GM19238 (cell line): ENCODE measurements at regions not wholly inside any gene's neighbourhood (a gene's known extent, or its start where the extent isn't known, plus 50 kb on each side); places are given as distances from the start of the nearest gene placed in this dataset.

Source experiments
- DNase-seq: peaks from one replicate; pipeline ENCODE4 v3.0.0; 2011; ENCODE audit warnings: low spot score; ENCODE audit not compliant: insufficient read length

- DNase-seq: no peak
Observed at GRCh38 chr1:163013826-163014600, 55.1 kb upstream of the RGS4 start.

DNA sequence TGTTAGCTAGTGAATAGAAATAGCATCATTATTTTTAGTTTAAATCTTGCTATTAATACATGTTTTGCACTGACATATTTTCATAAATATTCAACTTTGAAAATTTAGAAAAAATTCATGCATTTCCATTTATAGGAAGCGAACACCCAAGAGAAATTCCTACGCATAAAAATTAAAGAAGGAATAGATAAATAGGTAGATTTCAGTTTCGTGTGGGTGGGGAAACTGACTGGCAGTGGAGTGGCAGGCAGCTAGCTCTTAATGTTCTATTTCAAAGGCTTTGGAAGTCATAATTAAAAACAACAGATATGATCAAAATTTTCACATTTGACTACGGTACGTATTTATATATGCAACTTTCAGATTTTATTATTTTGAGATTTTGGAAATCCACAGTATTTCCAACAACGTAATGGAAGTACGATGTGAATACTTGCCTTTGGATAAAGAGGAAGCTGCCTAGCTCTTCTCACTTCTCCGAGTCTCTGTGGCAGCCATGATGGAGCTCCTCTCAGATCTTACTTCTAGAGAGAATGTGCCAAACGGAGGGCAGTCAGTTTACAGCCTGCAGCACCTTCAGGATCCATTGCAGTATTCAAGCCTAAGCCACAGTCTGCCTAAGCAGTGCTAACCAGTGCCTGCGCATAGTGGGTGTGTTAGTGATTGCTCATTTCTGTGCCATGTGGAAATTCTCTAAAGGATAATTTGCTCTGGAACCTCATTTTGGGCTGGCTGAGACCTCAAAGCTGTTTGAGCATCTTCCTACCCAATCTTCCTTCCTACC, 62.9 kb upstream of the RGS4 start:
- DNase-seq: no peak

- DNase-seq: no peak
Observed at GRCh38 chr1:162997499-162998285, 71.5 kb upstream of the RGS4 start.

GRCh38 chr1:162996261-162996660, 72.9 kb upstream of the RGS4 start:
- DNase-seq: no peak

DNA sequence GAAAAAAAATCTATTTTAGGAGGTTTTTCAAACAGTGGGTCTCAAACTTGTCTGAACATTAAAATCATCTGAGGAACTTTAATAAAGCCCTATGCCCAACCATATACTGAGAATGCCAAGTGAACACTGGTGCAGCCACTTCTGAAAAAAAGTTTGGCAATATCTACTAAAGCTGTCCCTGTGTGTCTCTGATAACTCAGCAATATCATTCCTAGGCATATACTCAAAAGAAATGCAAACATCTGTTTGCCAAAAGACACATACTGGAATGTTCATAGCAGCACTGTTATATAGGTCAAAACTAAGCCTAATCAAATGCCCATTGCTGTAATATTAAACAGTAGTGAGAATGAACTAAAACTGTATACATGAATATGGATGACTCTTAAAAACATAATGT, 74.2 kb upstream of the RGS4 start:
- no peak for DNase-seq

DNA sequence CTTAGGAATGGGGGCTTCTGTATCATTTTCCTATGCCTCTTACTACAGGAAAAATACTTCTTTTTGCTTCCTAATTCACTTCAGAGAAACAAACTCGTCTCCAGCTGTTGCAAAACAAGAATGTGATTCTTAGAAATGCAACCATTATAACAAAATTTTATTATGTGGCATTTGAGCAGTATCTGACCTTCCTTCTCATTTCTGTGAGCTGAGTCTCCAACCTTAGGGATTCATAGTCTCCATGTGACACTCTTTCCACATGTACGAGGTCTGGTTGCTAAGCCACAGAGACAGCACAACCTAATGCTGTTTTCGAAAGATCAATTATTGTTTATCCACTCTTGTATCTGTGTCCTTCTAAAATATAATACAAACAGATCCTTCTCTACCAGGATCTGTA, 75.3 kb upstream of the RGS4 start:
- DNase-seq: no peak

DNA sequence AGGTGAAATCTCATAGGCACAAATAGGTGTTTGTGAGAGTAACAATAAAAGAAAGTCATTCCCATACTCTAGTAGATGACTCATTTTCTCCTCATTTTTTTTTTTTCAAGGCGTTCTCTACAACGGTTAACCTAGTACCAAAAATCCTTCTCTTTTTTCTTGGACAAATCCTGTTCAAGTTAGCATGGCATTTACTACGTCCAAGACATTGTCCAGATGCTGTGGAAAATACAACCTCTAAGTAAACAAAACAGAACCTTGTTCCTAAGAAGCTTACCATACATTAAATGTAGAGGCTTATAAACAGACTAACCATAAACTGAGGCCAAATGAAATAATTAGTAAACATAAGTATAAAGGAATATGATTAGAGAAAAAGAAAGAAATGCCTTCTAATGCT, 76.2 kb upstream of the RGS4 start:
- DNase-seq: no peak

DNA sequence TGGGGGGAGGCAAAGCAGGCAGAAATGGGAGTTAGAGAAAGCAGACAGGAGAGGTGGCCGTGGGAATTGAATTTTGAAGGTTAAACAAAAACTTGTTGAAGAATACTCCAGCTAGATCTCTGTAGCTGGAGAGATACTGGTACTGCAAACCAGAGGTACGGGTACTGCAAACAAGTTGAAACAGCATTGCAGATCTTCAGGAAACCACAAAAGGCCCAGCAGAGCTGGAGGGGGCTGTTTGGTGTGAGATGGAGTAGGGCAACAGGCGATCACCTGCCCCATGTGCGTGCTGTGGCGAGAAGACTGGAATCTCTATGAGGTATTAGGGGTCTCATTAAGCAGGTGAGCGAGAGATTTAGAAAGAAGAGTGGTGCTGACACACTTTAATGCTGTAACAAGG, 77.7 kb upstream of the RGS4 start:
- no peak for DNase-seq

DNA sequence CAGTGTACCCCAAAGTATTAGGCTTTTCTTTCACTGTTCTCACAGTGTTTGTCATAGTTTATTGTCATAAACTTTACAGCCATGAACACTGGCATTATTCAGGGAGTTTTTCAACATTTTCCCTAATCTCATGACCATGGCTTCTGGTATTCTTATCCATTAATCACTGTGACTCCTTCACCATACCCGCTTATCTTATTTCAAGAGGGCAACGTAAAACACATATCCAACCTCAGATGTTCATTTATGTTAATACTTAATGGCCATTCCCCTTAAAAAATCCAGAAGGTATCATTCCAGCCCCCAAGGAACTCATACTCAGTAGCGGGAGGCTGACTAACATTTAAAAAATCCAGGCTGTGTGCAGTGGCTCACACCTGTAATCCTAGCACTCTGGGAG, 78.5 kb upstream of the RGS4 start:
- DNase-seq: no peak

- no peak for DNase-seq
Observed at GRCh38 chr1:162988869-162989268, 80.3 kb upstream of the RGS4 start.

DNA sequence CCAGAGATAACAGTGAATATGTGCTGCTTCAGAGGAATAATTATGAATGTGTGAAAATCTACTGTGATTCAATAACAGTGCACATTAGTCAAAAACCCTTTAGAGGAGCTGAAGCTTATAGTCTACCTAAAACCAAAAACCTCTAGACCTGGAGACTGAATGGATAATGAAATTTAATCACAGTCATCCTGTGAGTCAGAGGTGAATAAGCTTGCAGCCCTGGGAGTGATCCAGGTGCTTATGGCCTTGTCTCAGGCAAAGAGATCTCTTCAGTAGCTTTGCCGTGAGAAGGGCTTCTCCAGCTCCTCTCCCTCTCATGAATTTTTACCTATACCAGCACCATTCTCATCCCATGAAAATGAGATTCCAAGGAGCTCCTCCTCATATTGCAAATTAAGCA, 81.3 kb upstream of the RGS4 start:
- no peak for DNase-seq

GRCh38 chr1:162985816-162986435, 83.2 kb upstream of the RGS4 start:
- no peak for DNase-seq

DNA sequence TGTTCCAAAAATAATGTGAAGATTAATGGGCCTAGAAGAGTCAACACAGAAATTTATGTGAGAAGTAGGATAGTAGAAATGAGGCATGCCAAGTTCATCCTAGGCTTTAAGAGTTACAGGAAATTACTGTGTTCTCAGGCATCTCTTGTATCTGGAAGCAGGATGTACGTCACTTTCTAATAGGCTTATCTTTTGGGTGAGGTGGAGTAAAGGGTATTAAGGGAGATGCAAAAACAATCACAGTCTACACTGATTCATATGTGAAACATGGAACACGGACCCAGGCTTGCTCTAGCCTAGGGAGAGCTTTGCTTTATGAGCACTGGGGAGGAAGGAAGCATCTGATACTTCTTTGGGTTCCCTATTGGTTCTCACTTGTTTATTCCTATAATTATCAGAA, 84.5 kb upstream of the RGS4 start:
- no peak for DNase-seq

- DNase-seq: no peak
Observed at GRCh38 chr1:162983671-162984425, 85.3 kb upstream of the RGS4 start.

DNA sequence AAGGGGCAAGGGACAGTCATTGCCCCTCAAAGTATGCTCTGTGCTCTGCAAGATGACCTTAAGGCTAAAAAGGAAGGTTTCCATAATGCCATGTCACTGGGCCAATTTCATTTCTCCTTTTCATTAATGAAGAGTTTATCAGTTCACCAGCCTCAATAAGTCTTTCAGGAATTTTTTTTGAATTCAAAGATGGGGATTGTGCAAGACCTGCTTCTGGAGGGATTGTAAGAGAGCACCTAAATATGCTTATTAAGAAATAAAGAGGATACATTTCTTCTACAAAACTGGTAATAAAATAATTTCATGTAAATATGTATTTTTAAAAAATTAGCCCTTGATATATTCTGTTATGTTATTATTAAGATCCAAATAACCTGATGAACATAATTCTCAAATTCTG, 86.8 kb upstream of the RGS4 start:
- DNase-seq: no peak

DNA sequence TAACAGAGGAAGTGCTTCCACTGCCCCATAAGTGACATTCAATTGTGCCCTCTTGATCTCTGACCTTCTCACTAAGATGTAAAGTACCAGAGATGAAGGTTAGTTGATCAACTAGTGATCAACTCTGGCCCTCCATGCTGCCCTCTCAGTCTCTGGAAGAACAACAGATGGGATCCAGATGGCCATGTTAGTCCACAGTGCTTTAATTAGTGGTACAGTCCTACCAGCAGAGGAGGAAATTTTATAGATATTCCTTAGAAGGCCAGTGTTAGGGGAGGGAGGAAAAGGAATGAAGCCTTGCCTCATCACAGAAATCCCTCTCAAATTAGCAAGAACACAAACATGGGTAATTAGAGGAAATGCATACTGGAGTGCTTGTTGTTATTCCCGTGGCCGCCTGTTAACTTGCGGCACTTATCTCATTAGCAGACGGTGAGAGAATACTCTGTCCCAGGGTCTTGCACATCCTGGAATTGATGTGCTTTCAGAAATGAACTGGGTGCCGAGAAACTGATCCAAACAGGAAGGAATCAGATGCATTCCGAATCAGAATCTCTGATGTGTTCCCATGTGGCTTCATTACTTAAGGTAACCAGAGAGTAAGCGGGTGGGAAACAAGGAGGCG, 91.1 kb upstream of the RGS4 start:
- no peak for DNase-seq

- DNase-seq: no peak
Observed at GRCh38 chr1:162976628-162977027, 92.5 kb upstream of the RGS4 start.

GRCh38 chr1:162974810-162975209, 94.4 kb upstream of the RGS4 start:
- no peak for DNase-seq

DNA sequence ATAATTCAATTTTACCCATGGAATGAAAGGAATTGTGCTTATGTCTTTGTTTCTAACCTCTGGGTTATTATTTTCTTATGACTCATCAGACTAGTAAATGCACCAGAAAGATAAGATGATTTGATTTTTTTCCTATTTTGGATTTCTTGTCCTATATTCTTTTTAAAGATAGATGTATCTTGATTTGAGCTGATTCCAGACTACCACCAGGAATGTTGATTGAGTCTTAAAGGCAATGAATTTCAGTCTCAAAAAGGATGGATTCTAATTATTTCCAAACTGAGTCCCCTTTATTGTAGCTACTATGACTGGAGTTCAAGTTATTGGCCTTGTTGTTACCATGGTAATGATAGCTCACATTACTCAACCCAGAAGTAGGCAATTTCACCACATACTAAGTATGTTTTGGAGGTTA, 95.8 kb upstream of the RGS4 start:
- no peak for DNase-seq

GRCh38 chr1:162972773-162973172, 96.4 kb upstream of the RGS4 start:
- no peak for DNase-seq

DNA sequence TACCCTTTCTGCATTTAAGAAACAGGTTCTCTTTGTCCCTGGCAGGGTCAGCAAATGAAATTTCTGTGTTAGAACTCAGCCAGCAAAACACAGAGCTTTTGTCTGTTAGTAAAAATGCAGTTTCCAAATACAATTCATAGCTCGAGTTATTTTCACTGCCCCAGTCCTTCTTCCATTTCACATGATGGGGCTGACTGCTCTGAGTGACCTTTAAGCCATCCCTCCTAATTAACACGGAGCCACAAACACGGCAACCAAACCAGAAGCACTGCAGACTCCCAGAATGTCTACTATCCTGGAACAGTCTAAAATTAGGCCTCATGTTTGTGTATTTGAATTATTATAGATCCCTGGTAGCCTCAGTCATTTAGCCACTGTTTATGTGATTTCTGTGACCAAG, 99.1 kb upstream of the RGS4 start:
- DNase-seq: no peak
